NB4 (cell line): ENCODE measurements at regions not wholly inside any gene's neighbourhood (a gene's known extent, or its start where the extent isn't known, plus 50 kb on each side); places are given as distances from the start of the nearest gene placed in this dataset.

Source experiments
- DNase-seq: peaks from one replicate; pipeline ENCODE4 v3.0.0; 2010; ENCODE audit warnings: low read depth
- H3K4me3 ChIP-seq: one replicate; pipeline ENCODE4 v1.5.1; 2011; ENCODE audit warnings: mild to moderate bottlenecking, low read depth, low read length, moderate library complexity
- CTCF ChIP-seq: IDR thresholded peaks from one replicate; pipeline ENCODE4 v1.5.1; 2012; ENCODE audit warnings: low read depth, low read length
- MAX ChIP-seq: IDR thresholded peaks from 2 replicates; pipeline ENCODE4 v1.6.1; 2011; ENCODE audit warnings: low read depth, low read length
- MYC ChIP-seq: IDR thresholded peaks from 2 replicates; pipeline ENCODE4 v1.6.1; 2011; ENCODE audit warnings: low read depth, low read length
- POLR2A ChIP-seq: IDR thresholded peaks from 2 replicates; pipeline ENCODE4 v1.6.1; 2011; ENCODE audit warnings: mild to moderate bottlenecking; ENCODE audit not compliant: insufficient read length; ENCODE audit errors: extremely low read depth

GRCh38 chr10:106182542-106182941 is 982.0 kb downstream of the SORCS1 start:
- TF ChIP-seq MYC (no peak), POLR2A (no peak), CTCF (no peak), MAX (no peak)

GRCh38 chr10:106181501-106181900 is 983.0 kb downstream of the SORCS1 start:
- TF ChIP-seq MYC, result no peak
- no peak for TF ChIP-seq CTCF
- TF ChIP-seq POLR2A, result no peak
- no peak for DNase-seq
- H3K4me3 ChIP-seq, result no peak overlapping the region

More at GRCh38 chr10:106182542-106182941, 982.0 kb downstream of the SORCS1 start:
- DNase-seq, result no peak
- H3K4me3 ChIP-seq, result no peak overlapping the region

- H3K4me3 ChIP-seq, result no peak overlapping the region
- DNase-seq, result no peak
- no peak for TF ChIP-seq CTCF
- no peak for TF ChIP-seq MAX
- TF ChIP-seq POLR2A, result no peak
- no peak for TF ChIP-seq MYC
These were observed 985.1 kb downstream of the SORCS1 start for GRCh38 chr10:106179430-106179829.

GRCh38 chr10:106175760-106176377 is 988.6 kb downstream of the SORCS1 start:
- TF ChIP-seq CTCF (peak; percentile 35), MAX (peak; percentile 45; the same call in 1 of the 2 replicates), POLR2A (no peak), MYC (no peak)
- H3K4me3 ChIP-seq, result no peak overlapping the region
- peak; percentile 23 for DNase-seq

- no peak overlapping the region for H3K4me3 ChIP-seq
- TF ChIP-seq CTCF, result no peak
- TF ChIP-seq POLR2A, result no peak
- TF ChIP-seq MAX, result no peak
- no peak for DNase-seq
These were observed 990.7 kb downstream of the SORCS1 start for GRCh38 chr10:106173838-106174237.

GRCh38 chr10:106169241-106169640 is 995.3 kb downstream of the SORCS1 start:
- TF ChIP-seq MYC, result no peak
- TF ChIP-seq CTCF, result no peak
- DNase-seq, result no peak
- no peak overlapping the region for H3K4me3 ChIP-seq
